ENCODE measurements at regions not wholly inside any gene's neighbourhood (a gene's known extent, or its start where the extent isn't known, plus 50 kb on each side); places are given as distances from the start of the nearest gene placed in this dataset.

- Histone ChIP-seq H3K36me3 (no peaks in the 10 kb centered on the region), H3K27ac (no peak overlapping the region), H3K4me1 (no peaks in the 10 kb centered on the region), H3K4me3 (no peak overlapping the region), H3K9me3 (no peaks in the 10 kb centered on the region), H3K27me3 (ENCODE audit: low read depth) (no peaks in the 10 kb centered on the region)
- TF ChIP-seq CTCF (IDR thresholded peaks at IDR 0.05): no peak
- DNase-seq (no peak), ATAC-seq (no peak)
- intact Hi-C loops (cut with DNase I): no loop called here
These were observed 104.6 kb upstream of the KIF5B start for GRCh38 chr10:32160864-32161263.

- no peaks in the 10 kb centered on the region for H3K27me3 ChIP-seq (ENCODE audit: low read depth)
- H3K4me3 ChIP-seq: no peak overlapping the region
- no peaks in the 10 kb centered on the region for H3K4me1 ChIP-seq
- no peak overlapping the region for H3K27ac ChIP-seq
- DNase-seq: no peak
- no peaks in the 10 kb centered on the region for H3K36me3 ChIP-seq
- TF ChIP-seq CTCF (IDR thresholded peaks at IDR 0.05): no peak
- ATAC-seq: no peak
- intact Hi-C loops (cut with DNase I): no loop called here
- H3K9me3 ChIP-seq: no peaks in the 10 kb centered on the region
These were observed 103.0 kb upstream of the KIF5B start for GRCh38 chr10:32159264-32159663.

- Histone ChIP-seq H3K27me3 (ENCODE audit: low read depth) (no peaks in the 10 kb centered on the region), H3K9me3 (peaks cover 9% of the 10 kb centered on the region), H3K36me3 (no peaks in the 10 kb centered on the region), H3K4me3 (no peak overlapping the region), H3K4me1 (no peaks in the 10 kb centered on the region), H3K27ac (no peak overlapping the region)
- TF ChIP-seq CTCF (IDR thresholded peaks at IDR 0.05): no peak
- DNase-seq (no peak), ATAC-seq (no peak)
- intact Hi-C loops (cut with DNase I): no loop called here
These were observed 99.8 kb upstream of the KIF5B start for GRCh38 chr10:32156031-32156495.

- ATAC-seq (no peak), DNase-seq (no peak)
These were observed 98.9 kb upstream of the KIF5B start for GRCh38 chr10:32155075-32155516.

GRCh38 chr10:32153931-32154330 lies 97.7 kb upstream of the KIF5B start:
- intact Hi-C loops (cut with DNase I): no loop called here
- no peaks in the 10 kb centered on the region for H3K27me3 ChIP-seq (ENCODE audit: low read depth)
- H3K36me3 ChIP-seq: no peaks in the 10 kb centered on the region
- no peak for DNase-seq
- peaks cover 3% of the 10 kb centered on the region for H3K4me1 ChIP-seq
- no peak overlapping the region for H3K4me3 ChIP-seq
- peaks cover 9% of the 10 kb centered on the region for H3K9me3 ChIP-seq
- ATAC-seq: no peak
- no peak overlapping the region for H3K27ac ChIP-seq
- TF ChIP-seq CTCF (IDR thresholded peaks at IDR 0.05): no peak

More at GRCh38 chr10:32155075-32155516, 98.9 kb upstream of the KIF5B start:
- no peak for TF ChIP-seq CTCF (IDR thresholded peaks at IDR 0.05)
- Histone ChIP-seq H3K27me3 (ENCODE audit: low read depth) (no peaks in the 10 kb centered on the region), H3K4me3 (no peak overlapping the region), H3K27ac (no peak overlapping the region), H3K9me3 (peaks cover 9% of the 10 kb centered on the region), H3K4me1 (no peaks in the 10 kb centered on the region), H3K36me3 (no peaks in the 10 kb centered on the region)
- intact Hi-C loops (cut with DNase I): no loop called here

- H3K4me1 ChIP-seq: peaks cover 3% of the 10 kb centered on the region
- no peak for ATAC-seq
- no peak for TF ChIP-seq CTCF (IDR thresholded peaks at IDR 0.05)
- no peak overlapping the region for H3K4me3 ChIP-seq
- no peak for DNase-seq
- H3K9me3 ChIP-seq: peaks cover 9% of the 10 kb centered on the region
- no peak overlapping the region for H3K27ac ChIP-seq
- no peaks in the 10 kb centered on the region for H3K36me3 ChIP-seq
- H3K27me3 ChIP-seq (ENCODE audit: low read depth): no peaks in the 10 kb centered on the region
- intact Hi-C loops (cut with DNase I): no loop called here
These were observed 97.0 kb upstream of the KIF5B start for GRCh38 chr10:32153252-32153651.
